ENCODE measurements at regions not wholly inside any gene's neighbourhood (a gene's known extent, or its start where the extent isn't known, plus 50 kb on each side); places are given as distances from the start of the nearest gene placed in this dataset.

GRCh38 chr4:136369073-136369472 lies 1163.2 kb downstream of the PCDH18 start:
- Histone ChIP-seq H3K9me3 (ENCODE audit: control insufficient read depth, insufficient read depth, low read length) (no peaks in the 10 kb centered on the region), H3K4me1 (ENCODE audit: control insufficient read depth, insufficient read depth, low read length) (no peaks in the 10 kb centered on the region), H3K4me3 (ENCODE audit: low read length) (no peak overlapping the region), H3K36me3 (ENCODE audit: control insufficient read depth, insufficient read depth, low read length) (no peaks in the 10 kb centered on the region), H3K27ac (ENCODE audit: low read length) (no peak overlapping the region), H3K27me3 (ENCODE audit: control insufficient read depth, insufficient read depth, low read length) (no peaks in the 10 kb centered on the region)
- no CpG with 5 or more reads among the region's 2 CpGs for WGBS (ENCODE audit: insufficient coverage, insufficient read length)
- DNase-seq (ENCODE audit: low read depth, low spot score) = no peak

GRCh38 chr4:136357556-136357955 lies 1174.7 kb downstream of the PCDH18 start:
- H3K4me3 ChIP-seq (ENCODE audit: low read length) = no peak overlapping the region
- H3K9me3 ChIP-seq (ENCODE audit: control insufficient read depth, insufficient read depth, low read length) = no peaks in the 10 kb centered on the region
- DNase-seq (ENCODE audit: low read depth, low spot score) = no peak
- no peaks in the 10 kb centered on the region for H3K36me3 ChIP-seq (ENCODE audit: control insufficient read depth, insufficient read depth, low read length)
- H3K4me1 ChIP-seq (ENCODE audit: control insufficient read depth, insufficient read depth, low read length) = no peaks in the 10 kb centered on the region
- H3K27ac ChIP-seq (ENCODE audit: low read length) = no peak overlapping the region
- no peaks in the 10 kb centered on the region for H3K27me3 ChIP-seq (ENCODE audit: control insufficient read depth, insufficient read depth, low read length)

GRCh38 chr4:136355970-136356369 lies 1176.3 kb downstream of the PCDH18 start:
- Histone ChIP-seq H3K36me3 (ENCODE audit: control insufficient read depth, insufficient read depth, low read length) (no peaks in the 10 kb centered on the region), H3K4me3 (ENCODE audit: low read length) (no peak overlapping the region), H3K9me3 (ENCODE audit: control insufficient read depth, insufficient read depth, low read length) (no peaks in the 10 kb centered on the region), H3K27me3 (ENCODE audit: control insufficient read depth, insufficient read depth, low read length) (no peaks in the 10 kb centered on the region), H3K27ac (ENCODE audit: low read length) (no peak overlapping the region), H3K4me1 (ENCODE audit: control insufficient read depth, insufficient read depth, low read length) (no peaks in the 10 kb centered on the region)
- no CpG with 5 or more reads among the region's 24 CpGs for WGBS (ENCODE audit: insufficient coverage, insufficient read length)
- no peak for DNase-seq (ENCODE audit: low read depth, low spot score)

- no peak overlapping the region for H3K4me3 ChIP-seq (ENCODE audit: low read length)
- no peak overlapping the region for H3K27ac ChIP-seq (ENCODE audit: low read length)
- WGBS (ENCODE audit: insufficient coverage, insufficient read length) = no CpG with 5 or more reads among the region's 3 CpGs
- H3K36me3 ChIP-seq (ENCODE audit: control insufficient read depth, insufficient read depth, low read length) = no peaks in the 10 kb centered on the region
- DNase-seq (ENCODE audit: low read depth, low spot score) = no peak
- H3K4me1 ChIP-seq (ENCODE audit: control insufficient read depth, insufficient read depth, low read length) = no peaks in the 10 kb centered on the region
- no peaks in the 10 kb centered on the region for H3K9me3 ChIP-seq (ENCODE audit: control insufficient read depth, insufficient read depth, low read length)
- H3K27me3 ChIP-seq (ENCODE audit: control insufficient read depth, insufficient read depth, low read length) = no peaks in the 10 kb centered on the region
Measured at GRCh38 chr4:136343340-136343739, 1189.0 kb downstream of the PCDH18 start.

- no CpG with 5 or more reads among the region's 3 CpGs for WGBS (ENCODE audit: insufficient coverage, insufficient read length)
- no peak overlapping the region for H3K27ac ChIP-seq (ENCODE audit: low read length)
- no peak overlapping the region for H3K4me3 ChIP-seq (ENCODE audit: low read length)
Measured at GRCh38 chr4:136342666-136343065, 1189.6 kb downstream of the PCDH18 start.

GRCh38 chr4:136337216-136337615 lies 1195.1 kb downstream of the PCDH18 start:
- Histone ChIP-seq H3K36me3 (ENCODE audit: control insufficient read depth, insufficient read depth, low read length) (no peaks in the 10 kb centered on the region), H3K4me3 (ENCODE audit: low read length) (no peak overlapping the region), H3K27ac (ENCODE audit: low read length) (no peak overlapping the region), H3K9me3 (ENCODE audit: control insufficient read depth, insufficient read depth, low read length) (no peaks in the 10 kb centered on the region), H3K4me1 (ENCODE audit: control insufficient read depth, insufficient read depth, low read length) (no peaks in the 10 kb centered on the region; the same call in 1 of the 2 replicates), H3K27me3 (ENCODE audit: control insufficient read depth, insufficient read depth, low read length) (no peaks in the 10 kb centered on the region)
- no CpG with 5 or more reads among the region's 4 CpGs for WGBS (ENCODE audit: insufficient coverage, insufficient read length)
- DNase-seq (ENCODE audit: low read depth, low spot score) = no peak

More at GRCh38 chr4:136342666-136343065, 1189.6 kb downstream of the PCDH18 start:
- Histone ChIP-seq H3K36me3 (ENCODE audit: control insufficient read depth, insufficient read depth, low read length) (no peaks in the 10 kb centered on the region), H3K9me3 (ENCODE audit: control insufficient read depth, insufficient read depth, low read length) (no peaks in the 10 kb centered on the region), H3K27me3 (ENCODE audit: control insufficient read depth, insufficient read depth, low read length) (no peaks in the 10 kb centered on the region), H3K4me1 (ENCODE audit: control insufficient read depth, insufficient read depth, low read length) (no peaks in the 10 kb centered on the region; the same call in 1 of the 2 replicates)
- no peak for DNase-seq (ENCODE audit: low read depth, low spot score)

- no peaks in the 10 kb centered on the region for H3K36me3 ChIP-seq (ENCODE audit: control insufficient read depth, insufficient read depth, low read length)
- H3K4me3 ChIP-seq (ENCODE audit: low read length) = no peak overlapping the region
- H3K27me3 ChIP-seq (ENCODE audit: control insufficient read depth, insufficient read depth, low read length) = no peaks in the 10 kb centered on the region
- H3K27ac ChIP-seq (ENCODE audit: low read length) = no peak overlapping the region
- no peaks in the 10 kb centered on the region for H3K9me3 ChIP-seq (ENCODE audit: control insufficient read depth, insufficient read depth, low read length)
- WGBS (ENCODE audit: insufficient coverage, insufficient read length) = no CpG with 5 or more reads among the region's 4 CpGs
- DNase-seq (ENCODE audit: low read depth, low spot score) = no peak
- H3K4me1 ChIP-seq (ENCODE audit: control insufficient read depth, insufficient read depth, low read length) = no peaks in the 10 kb centered on the region; the same call in 1 of the 2 replicates
Measured at GRCh38 chr4:136336479-136336878, 1195.8 kb downstream of the PCDH18 start.

GRCh38 chr4:136329042-136329662 lies 1203.1 kb downstream of the PCDH18 start:
- Histone ChIP-seq H3K4me1 (ENCODE audit: control insufficient read depth, insufficient read depth, low read length) (peaks cover 2% of the 10 kb centered on the region; the same call in 1 of the 2 replicates), H3K27me3 (ENCODE audit: control insufficient read depth, insufficient read depth, low read length) (no peaks in the 10 kb centered on the region), H3K36me3 (ENCODE audit: control insufficient read depth, insufficient read depth, low read length) (no peaks in the 10 kb centered on the region), H3K9me3 (ENCODE audit: control insufficient read depth, insufficient read depth, low read length) (no peaks in the 10 kb centered on the region), H3K27ac (ENCODE audit: low read length) (no peak overlapping the region), H3K4me3 (ENCODE audit: low read length) (no peak overlapping the region; the same call in 1 of the 2 replicates)
- WGBS (ENCODE audit: insufficient coverage, insufficient read length) = no CpG with 5 or more reads among the region's 3 CpGs
- DNase-seq (ENCODE audit: low read depth, low spot score) = no peak

GRCh38 chr4:136328131-136328530 lies 1204.2 kb downstream of the PCDH18 start:
- Histone ChIP-seq H3K27ac (ENCODE audit: low read length) (no peak overlapping the region), H3K27me3 (ENCODE audit: control insufficient read depth, insufficient read depth, low read length) (no peaks in the 10 kb centered on the region), H3K9me3 (ENCODE audit: control insufficient read depth, insufficient read depth, low read length) (no peaks in the 10 kb centered on the region), H3K36me3 (ENCODE audit: control insufficient read depth, insufficient read depth, low read length) (no peaks in the 10 kb centered on the region), H3K4me3 (ENCODE audit: low read length) (no peak overlapping the region), H3K4me1 (ENCODE audit: control insufficient read depth, insufficient read depth, low read length) (peaks cover 2% of the 10 kb centered on the region; the same call in 1 of the 2 replicates)
- no CpG with 5 or more reads among the region's 5 CpGs for WGBS (ENCODE audit: insufficient coverage, insufficient read length)
- DNase-seq (ENCODE audit: low read depth, low spot score) = no peak

- DNase-seq (ENCODE audit: low read depth, low spot score) = no peak
Measured at GRCh38 chr4:136320465-136320813, 1211.9 kb downstream of the PCDH18 start.

GRCh38 chr4:136319789-136320464 lies 1212.4 kb downstream of the PCDH18 start:
- no peaks in the 10 kb centered on the region for H3K27me3 ChIP-seq (ENCODE audit: control insufficient read depth, insufficient read depth, low read length)
- H3K4me1 ChIP-seq (ENCODE audit: control insufficient read depth, insufficient read depth, low read length) = no peaks in the 10 kb centered on the region
- no peak for DNase-seq (ENCODE audit: low read depth, low spot score)
- no CpG with 5 or more reads among the region's 4 CpGs for whole genome bisulfite sequencing (ENCODE audit: insufficient coverage, insufficient read length)
- H3K36me3 ChIP-seq (ENCODE audit: control insufficient read depth, insufficient read depth, low read length) = no peaks in the 10 kb centered on the region
- H3K27ac ChIP-seq (ENCODE audit: low read length) = no peak overlapping the region
- H3K9me3 ChIP-seq (ENCODE audit: control insufficient read depth, insufficient read depth, low read length) = no peaks in the 10 kb centered on the region
- no peak overlapping the region for H3K4me3 ChIP-seq (ENCODE audit: low read length)

More at GRCh38 chr4:136320465-136320813, 1211.9 kb downstream of the PCDH18 start:
- H3K4me3 ChIP-seq (ENCODE audit: low read length) = no peak overlapping the region
- no CpG with 5 or more reads among the region's 1 CpG for WGBS (ENCODE audit: insufficient coverage, insufficient read length)
- no peaks in the 10 kb centered on the region for H3K4me1 ChIP-seq (ENCODE audit: control insufficient read depth, insufficient read depth, low read length)
- no peaks in the 10 kb centered on the region for H3K27me3 ChIP-seq (ENCODE audit: control insufficient read depth, insufficient read depth, low read length)
- no peaks in the 10 kb centered on the region for H3K36me3 ChIP-seq (ENCODE audit: control insufficient read depth, insufficient read depth, low read length)
- H3K9me3 ChIP-seq (ENCODE audit: control insufficient read depth, insufficient read depth, low read length) = no peaks in the 10 kb centered on the region
- H3K27ac ChIP-seq (ENCODE audit: low read length) = no peak overlapping the region

Data from iPS DF 6.9 (cell line).